Activated naive CD8-positive, alpha-beta T cell treated with anti-CD3 and anti-CD28 coated beads, Interleukin-2, amount 10 ng/mL, durations not matched to agents 7 days and 5 days (primary cell): ENCODE measurements at regions not wholly inside any gene's neighbourhood (a gene's known extent, or its start where the extent isn't known, plus 50 kb on each side); places are given as distances from the start of the nearest gene placed in this dataset.
"Not testable (repeated sequence)": the region's sequence is repeated elsewhere in the genome, so short reads cannot be mapped to it uniquely, and the experiment has no call there.

Source experiments
- ATAC-seq: fragments of 150-1000 bp; cut with Tn5 transposase; one replicate; pipeline ENCODE4 v1.10.0; 2021; ENCODE audit warnings: low read depth, moderate library complexity
- POLR2A ChIA-PET: fragments of 350-600 bp; sonication (Branson Sonifier 250); formaldehyde crosslinking; loops from one replicate; lab custom pipeline; 2021; ENCODE audit warnings: antibody characterized with exemption; lab: Charles Lee
- DNase-seq: peaks from one replicate; pipeline ENCODE4 v3.0.0; 2021
- H3K27ac Mint-ChIP-seq: one replicate; pipeline ENCODE4 v1.8.0; 2022; ENCODE audit warnings: mild to moderate bottlenecking, mixed read lengths
- H3K27me3 Mint-ChIP-seq: one replicate; pipeline ENCODE4 v1.8.0; 2022; ENCODE audit warnings: mild to moderate bottlenecking, moderate library complexity, mixed read lengths
- H3K36me3 Mint-ChIP-seq: one replicate; pipeline ENCODE4 v1.8.0; 2021; ENCODE audit warnings: mild to moderate bottlenecking, mixed read lengths
- H3K4me1 Mint-ChIP-seq: one replicate; pipeline ENCODE4 v1.8.0; 2021; ENCODE audit warnings: mixed read lengths
- H3K4me3 Mint-ChIP-seq: one replicate; pipeline ENCODE4 v1.8.0; 2022; ENCODE audit warnings: mild to moderate bottlenecking, moderate library complexity, mixed read lengths
- H3K9me3 Mint-ChIP-seq: one replicate; pipeline ENCODE4 v1.8.0; 2021; ENCODE audit warnings: mixed read lengths

DNA sequence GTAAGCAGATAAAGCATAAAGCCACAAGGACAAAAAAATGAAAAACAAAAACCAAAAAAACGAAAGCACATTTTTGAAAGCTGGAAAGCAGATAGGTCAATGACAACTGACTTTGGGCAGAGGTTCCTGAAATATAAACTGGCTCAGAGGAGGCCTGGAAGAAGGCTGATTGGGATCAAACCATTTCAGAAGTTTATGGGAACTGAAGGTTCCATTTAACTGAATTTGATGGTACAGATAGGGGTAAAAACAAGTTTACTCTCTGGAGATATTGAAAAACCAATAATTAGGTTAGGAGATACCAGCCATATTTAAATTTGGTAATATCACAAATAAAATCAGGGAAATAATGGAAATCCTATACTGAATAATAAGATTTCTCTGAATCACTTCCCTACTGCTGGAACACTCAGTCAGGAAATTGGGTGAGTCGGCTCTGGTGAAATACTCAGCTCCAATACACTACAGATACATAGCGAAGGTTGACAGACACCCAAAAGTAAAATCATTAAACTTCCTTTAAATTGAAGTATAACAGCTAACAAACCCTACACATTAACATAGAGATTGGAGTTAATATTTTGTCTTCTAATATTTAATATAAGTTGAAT, 1584.3 kb downstream of the STIM2 start:
- Mint-ChIP-seq H3K27ac (no peak overlapping the region), H3K4me1 (no peaks in the 10 kb centered on the region), H3K36me3 (no peaks in the 10 kb centered on the region), H3K9me3 (peaks cover 1% of the 10 kb centered on the region), H3K27me3 (no peaks in the 10 kb centered on the region), H3K4me3 (no peak overlapping the region)
- DNase-seq (no peak), ATAC-seq (no peak)
- POLR2A ChIA-PET = no interaction called here

DNA sequence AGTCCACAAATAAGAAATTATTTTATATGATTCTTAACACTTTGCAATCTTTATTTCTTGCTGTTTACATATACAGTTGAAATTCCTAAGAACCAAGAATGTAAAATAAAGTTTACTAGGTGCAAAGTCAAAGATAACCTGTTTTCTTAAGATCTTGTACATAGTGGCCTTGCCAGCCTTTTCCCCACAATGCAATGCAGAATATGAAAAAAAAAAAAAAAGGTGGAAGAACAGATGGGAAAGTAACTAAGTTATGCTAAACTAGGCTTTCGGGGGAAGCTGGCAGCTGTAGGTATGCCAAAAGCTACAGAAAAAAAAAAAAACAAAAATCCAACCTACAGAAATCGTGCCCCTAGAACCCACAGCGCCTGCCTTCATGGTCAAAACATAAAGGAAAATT, 1588.4 kb downstream of the STIM2 start:
- DNase-seq (no peak), ATAC-seq (no peak)
- no peaks in the 10 kb centered on the region for H3K36me3 Mint-ChIP-seq
- H3K27ac Mint-ChIP-seq = no peak overlapping the region
- no peak overlapping the region for H3K4me3 Mint-ChIP-seq
- H3K4me1 Mint-ChIP-seq = no peaks in the 10 kb centered on the region
- POLR2A ChIA-PET = no interaction called here
- H3K9me3 Mint-ChIP-seq = peaks cover 4% of the 10 kb centered on the region
- H3K27me3 Mint-ChIP-seq = no peaks in the 10 kb centered on the region

DNA sequence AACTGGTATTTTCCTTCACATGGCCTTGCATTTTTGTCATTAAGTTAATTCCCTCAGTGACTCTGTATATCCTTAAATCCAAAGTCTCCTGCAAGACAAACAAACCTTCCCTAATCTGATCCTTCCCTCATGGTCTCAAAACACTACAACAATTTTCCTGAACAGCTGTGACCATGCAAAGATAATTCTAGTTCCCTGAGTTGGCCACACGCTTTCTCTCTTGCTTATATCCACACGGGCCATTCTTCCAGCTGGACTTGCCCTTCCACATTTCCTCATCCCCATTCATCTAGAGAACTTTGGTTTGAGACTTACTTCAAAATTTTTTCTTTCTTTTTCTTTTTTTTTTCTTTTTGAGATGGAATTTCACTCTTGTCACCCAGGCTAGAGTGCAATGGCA, 1590.7 kb downstream of the STIM2 start:
- no peak overlapping the region for H3K4me3 Mint-ChIP-seq
- H3K4me1 Mint-ChIP-seq = no peaks in the 10 kb centered on the region
- H3K27me3 Mint-ChIP-seq = no peaks in the 10 kb centered on the region
- no peaks in the 10 kb centered on the region for H3K36me3 Mint-ChIP-seq
- DNase-seq (no peak), ATAC-seq (no peak)
- POLR2A ChIA-PET = no interaction called here
- H3K9me3 Mint-ChIP-seq = peaks cover 7% of the 10 kb centered on the region
- no peak overlapping the region for H3K27ac Mint-ChIP-seq

DNA sequence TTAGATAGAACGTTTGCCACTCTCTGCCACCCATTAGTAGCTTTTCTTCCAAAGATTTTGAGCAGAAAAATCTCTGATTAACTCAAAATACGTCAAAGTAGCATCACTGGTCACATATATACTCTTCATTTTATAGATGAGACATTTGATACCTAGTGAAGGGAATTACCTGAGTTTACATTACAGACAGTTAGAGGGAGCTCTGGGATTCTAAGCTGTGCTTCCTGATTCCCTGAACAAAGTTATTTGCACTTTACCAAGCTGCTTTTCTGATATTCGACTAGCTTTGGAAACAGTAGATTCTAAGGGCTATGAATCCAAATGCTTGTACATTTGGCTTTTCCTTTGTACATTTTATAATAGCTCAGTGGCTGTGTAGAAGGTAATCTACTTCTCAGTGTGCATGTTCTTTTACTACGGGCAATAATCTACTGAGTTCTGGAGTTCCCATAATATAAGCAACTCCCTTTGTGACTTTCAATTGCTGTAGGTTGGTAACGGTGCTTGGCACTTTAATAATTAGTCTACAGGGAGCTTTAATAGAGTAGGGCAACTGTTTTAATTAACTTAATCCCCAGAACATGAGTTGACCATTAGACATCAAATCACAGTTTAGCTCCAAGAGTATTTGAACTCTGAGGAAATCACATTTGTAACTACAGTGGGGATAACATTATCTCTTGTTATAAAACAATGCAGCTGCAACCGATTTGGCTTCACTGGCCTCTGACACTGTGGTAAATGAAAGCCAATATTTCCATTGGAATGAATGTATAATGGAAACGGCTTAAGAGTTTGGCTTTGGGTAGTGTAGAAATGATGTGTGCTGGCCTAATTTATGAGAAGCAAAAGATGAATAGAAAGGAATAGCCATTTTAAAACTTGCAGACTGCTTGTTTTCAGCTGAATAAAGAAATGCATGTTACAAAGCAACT, 1602.4 kb downstream of the STIM2 start:
- H3K36me3 Mint-ChIP-seq = no peaks in the 10 kb centered on the region
- H3K9me3 Mint-ChIP-seq = no peaks in the 10 kb centered on the region
- POLR2A ChIA-PET = no interaction called here
- H3K4me1 Mint-ChIP-seq = no peaks in the 10 kb centered on the region
- no peak overlapping the region for H3K27ac Mint-ChIP-seq
- ATAC-seq = no peak
- no peak for DNase-seq
- H3K4me3 Mint-ChIP-seq = no peak overlapping the region
- no peaks in the 10 kb centered on the region for H3K27me3 Mint-ChIP-seq

DNA sequence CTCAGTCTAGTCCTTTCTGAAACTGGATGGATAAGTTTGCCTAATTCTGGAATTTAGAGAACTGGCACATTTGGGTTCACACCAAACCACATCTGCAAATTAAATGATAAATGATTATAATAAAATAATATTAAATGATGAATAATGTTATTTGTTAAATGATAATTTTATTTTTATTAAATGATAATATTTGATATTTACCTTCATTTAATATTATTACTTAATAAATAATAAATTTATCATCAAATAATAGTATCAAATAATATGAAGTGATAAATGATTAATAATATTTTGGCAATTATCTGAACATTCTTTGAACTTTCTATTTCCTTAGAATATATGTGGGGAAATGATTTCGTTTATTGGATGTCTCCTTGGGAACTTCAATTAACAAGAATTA, 1604.2 kb downstream of the STIM2 start:
- POLR2A ChIA-PET = no interaction called here
- Mint-ChIP-seq H3K27me3 (no peaks in the 10 kb centered on the region), H3K4me3 (no peak overlapping the region), H3K36me3 (no peaks in the 10 kb centered on the region), H3K27ac (no peak overlapping the region), H3K9me3 (no peaks in the 10 kb centered on the region), H3K4me1 (no peaks in the 10 kb centered on the region)
- DNase-seq = no peak
- no peak for ATAC-seq

DNA sequence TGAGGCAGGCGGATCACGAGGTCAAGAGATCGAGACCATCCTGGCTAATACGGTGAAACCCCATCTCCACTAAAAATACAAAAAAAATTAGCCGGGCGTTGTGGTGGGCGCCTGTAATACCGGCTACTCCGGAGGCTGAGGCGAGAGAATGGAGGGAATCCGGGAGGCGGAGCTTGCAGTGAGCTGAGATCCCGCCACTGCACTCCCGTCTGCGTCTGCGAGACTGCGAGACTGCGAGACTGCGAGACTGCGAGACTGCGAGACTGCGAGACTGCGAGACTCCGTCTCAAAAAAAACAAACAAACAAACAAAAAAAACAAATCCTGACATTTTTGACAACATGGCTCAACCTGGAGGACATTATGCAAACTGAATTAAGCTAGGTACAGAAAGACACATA, 1606.2 kb downstream of the STIM2 start:
- ATAC-seq, H3K9me3 Mint-ChIP-seq, H3K27ac Mint-ChIP-seq: not testable (repeated sequence)

DNA sequence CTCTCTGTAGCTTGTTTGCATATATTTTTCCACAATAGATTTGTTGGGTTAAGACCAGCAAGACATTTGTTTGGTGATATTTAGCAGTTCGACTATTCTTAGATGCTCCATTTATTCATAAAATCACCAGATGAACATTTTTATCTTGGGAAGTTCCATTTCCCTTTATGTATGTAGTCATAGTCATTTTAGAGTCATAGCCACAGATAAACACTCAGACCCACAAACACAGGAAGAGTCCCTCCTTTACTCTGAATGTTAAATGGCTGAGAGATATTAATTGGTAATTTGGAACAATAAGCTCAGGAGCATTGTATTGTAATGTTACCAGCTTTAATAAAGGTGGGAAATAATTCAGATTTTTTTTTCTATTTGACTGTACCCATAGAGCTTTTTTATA, 1608.7 kb downstream of the STIM2 start:
- no peaks in the 10 kb centered on the region for H3K9me3 Mint-ChIP-seq
- H3K4me1 Mint-ChIP-seq = no peaks in the 10 kb centered on the region
- H3K4me3 Mint-ChIP-seq = no peak overlapping the region
- no peak for DNase-seq
- no peaks in the 10 kb centered on the region for H3K36me3 Mint-ChIP-seq
- no peak overlapping the region for H3K27ac Mint-ChIP-seq
- POLR2A ChIA-PET = no interaction called here
- H3K27me3 Mint-ChIP-seq = no peaks in the 10 kb centered on the region
- ATAC-seq = no peak

More for the DNA sequence above, 1606.2 kb downstream of the STIM2 start:
- H3K27me3 Mint-ChIP-seq, H3K4me1 Mint-ChIP-seq, POLR2A ChIA-PET, DNase-seq, H3K4me3 Mint-ChIP-seq, H3K36me3 Mint-ChIP-seq: not testable (repeated sequence)

DNA sequence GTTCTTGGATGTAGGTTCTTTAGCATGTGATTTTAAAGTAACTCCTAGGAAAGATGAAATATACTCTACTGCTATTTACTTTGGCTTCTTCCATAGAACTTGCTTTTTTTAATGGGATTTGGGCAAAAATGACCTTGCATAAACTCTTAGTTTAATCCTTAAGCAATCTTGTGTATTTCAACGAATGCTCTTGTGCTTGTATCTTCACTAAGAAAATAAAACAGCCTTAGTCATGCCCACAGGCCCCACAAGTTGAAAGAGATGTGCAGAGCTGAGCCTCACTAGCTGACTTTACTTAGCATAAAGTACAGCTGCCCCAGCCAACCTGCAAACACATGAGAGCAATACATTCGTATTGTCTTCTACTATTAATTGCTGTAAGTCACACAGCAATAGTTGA, 1609.2 kb downstream of the STIM2 start:
- Mint-ChIP-seq H3K36me3 (no peaks in the 10 kb centered on the region), H3K9me3 (no peaks in the 10 kb centered on the region), H3K27me3 (no peaks in the 10 kb centered on the region), H3K27ac (no peak overlapping the region), H3K4me1 (no peaks in the 10 kb centered on the region), H3K4me3 (no peak overlapping the region)
- no peak for DNase-seq
- POLR2A ChIA-PET = no interaction called here
- ATAC-seq = no peak

DNA sequence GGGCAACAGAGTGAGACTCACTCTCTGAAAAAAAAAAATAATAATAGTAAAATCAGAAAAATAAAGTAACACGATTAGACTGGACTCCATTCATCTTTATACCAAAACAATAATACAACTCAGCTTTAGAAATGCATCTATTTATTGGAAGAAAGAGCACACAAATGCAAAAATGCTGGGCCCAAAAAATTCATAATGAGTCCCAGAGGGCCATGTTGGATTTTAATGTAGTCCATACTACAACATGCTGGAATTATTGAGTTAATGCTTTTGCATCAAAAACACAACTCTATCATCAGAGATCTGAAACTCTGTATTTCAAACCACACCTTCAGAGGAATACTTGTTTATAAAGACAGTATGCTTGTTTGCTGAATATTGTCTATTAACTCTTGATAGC, 1614.7 kb downstream of the STIM2 start:
- no peaks in the 10 kb centered on the region for H3K36me3 Mint-ChIP-seq
- no peak for ATAC-seq
- no peaks in the 10 kb centered on the region for H3K27me3 Mint-ChIP-seq
- no peak overlapping the region for H3K4me3 Mint-ChIP-seq
- DNase-seq = no peak
- H3K27ac Mint-ChIP-seq = no peak overlapping the region
- no peaks in the 10 kb centered on the region for H3K9me3 Mint-ChIP-seq
- no peaks in the 10 kb centered on the region for H3K4me1 Mint-ChIP-seq
- POLR2A ChIA-PET = no interaction called here

DNA sequence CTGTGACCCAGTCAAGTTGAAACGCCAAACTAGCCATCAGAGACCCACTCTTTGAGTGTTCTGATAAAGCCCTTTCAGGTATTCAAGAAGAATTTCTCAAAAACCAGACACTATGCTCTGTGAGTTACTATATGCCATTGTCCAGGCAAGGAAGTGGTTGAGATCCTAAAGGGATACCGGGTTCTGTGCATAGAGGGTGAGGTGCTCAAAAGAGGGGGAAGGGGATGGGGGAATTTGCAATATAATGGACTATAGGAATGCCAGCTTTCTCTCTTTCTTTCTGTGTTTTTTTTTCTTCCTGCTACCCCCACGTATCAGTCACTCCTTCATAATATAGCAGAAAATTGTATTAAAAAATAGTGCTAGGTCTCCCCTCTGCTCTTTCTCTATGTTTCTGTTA, 1619.0 kb downstream of the STIM2 start:
- H3K4me3 Mint-ChIP-seq = no peak overlapping the region
- no peak overlapping the region for H3K27ac Mint-ChIP-seq
- H3K4me1 Mint-ChIP-seq = no peaks in the 10 kb centered on the region
- POLR2A ChIA-PET = no interaction called here
- H3K9me3 Mint-ChIP-seq = no peaks in the 10 kb centered on the region
- H3K36me3 Mint-ChIP-seq = no peaks in the 10 kb centered on the region
- DNase-seq = no peak
- no peaks in the 10 kb centered on the region for H3K27me3 Mint-ChIP-seq
- no peak for ATAC-seq

DNA sequence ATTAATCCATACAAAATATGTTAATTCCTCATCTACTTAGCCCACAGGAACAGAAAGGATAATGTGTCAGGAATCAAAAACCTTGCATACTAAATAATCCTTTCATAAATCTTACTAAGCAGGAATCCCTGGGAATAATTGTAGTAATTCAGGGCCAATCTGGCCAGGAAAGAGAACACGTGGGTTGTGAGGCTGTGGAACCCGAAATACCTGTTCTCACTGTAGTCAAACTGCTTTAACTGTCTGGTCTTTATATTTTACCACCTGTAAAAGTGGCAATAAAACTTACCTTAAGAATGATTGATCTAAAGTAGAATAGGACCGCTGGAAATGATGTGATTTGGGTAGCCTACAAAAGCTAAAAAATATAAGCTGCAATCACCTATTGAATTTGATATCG, 1620.9 kb downstream of the STIM2 start:
- Mint-ChIP-seq H3K9me3 (no peaks in the 10 kb centered on the region), H3K27me3 (no peaks in the 10 kb centered on the region), H3K4me3 (no peak overlapping the region), H3K36me3 (no peaks in the 10 kb centered on the region), H3K27ac (no peak overlapping the region), H3K4me1 (no peaks in the 10 kb centered on the region)
- POLR2A ChIA-PET = no interaction called here
- DNase-seq (no peak), ATAC-seq (no peak)

DNA sequence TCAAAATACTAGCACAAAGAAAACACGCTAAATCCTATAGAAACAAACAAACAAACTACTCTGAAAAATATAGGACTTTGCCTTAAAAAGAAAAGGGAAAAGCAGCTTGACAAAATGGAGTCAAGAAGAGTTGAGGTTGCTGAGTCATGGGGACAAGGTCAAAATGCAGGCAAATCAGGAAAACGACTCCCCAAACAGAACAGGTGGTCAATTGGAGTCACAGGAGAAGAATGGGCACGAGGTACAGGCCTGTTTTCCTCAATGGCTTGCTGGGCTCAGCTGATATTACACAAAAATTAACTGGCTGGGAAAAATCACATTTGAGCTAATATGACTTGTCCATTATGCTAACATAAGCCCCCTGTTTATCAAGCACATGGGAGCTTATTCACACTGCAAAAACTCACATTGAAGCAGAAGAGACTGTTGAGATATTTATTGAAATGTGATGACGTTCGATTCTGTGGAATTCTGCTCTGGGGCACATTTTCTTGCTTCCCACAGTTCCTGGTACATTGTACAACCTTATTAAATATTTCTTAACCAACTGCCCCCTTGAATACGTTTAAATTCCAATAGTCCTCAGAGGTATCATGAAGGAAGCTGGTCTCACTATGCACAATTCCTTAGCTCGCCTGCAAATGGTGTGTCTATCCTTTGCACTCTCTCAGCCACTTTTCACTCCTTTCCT, 1622.1 kb downstream of the STIM2 start:
- ATAC-seq = no peak
- Mint-ChIP-seq H3K27ac (no peak overlapping the region), H3K36me3 (no peaks in the 10 kb centered on the region), H3K9me3 (no peaks in the 10 kb centered on the region), H3K4me3 (no peak overlapping the region), H3K27me3 (no peaks in the 10 kb centered on the region), H3K4me1 (no peaks in the 10 kb centered on the region)
- no peak for DNase-seq
- POLR2A ChIA-PET = no interaction called here

DNA sequence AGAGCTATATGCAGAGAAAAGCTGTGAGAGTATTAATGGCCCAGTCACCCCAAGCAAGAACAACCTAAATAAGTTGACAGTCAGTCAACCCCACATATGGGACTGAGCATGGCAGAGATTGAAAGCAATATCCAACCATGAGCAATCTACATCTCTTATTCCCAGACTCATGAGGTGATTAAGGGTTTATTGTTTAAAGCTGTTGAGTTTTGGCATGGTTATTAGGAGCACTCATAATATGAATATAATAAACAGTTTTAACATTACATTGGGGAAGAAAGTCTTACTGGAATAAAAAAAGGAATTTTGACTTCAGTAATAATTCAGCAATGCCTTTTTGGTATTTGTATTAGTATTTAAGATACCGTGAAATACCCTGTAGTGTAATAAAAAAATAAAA, 1627.4 kb downstream of the STIM2 start:
- Mint-ChIP-seq H3K36me3 (no peaks in the 10 kb centered on the region), H3K4me1 (no peaks in the 10 kb centered on the region), H3K27ac (no peak overlapping the region), H3K9me3 (peaks cover 2% of the 10 kb centered on the region), H3K27me3 (no peaks in the 10 kb centered on the region), H3K4me3 (no peak overlapping the region)
- no peak for ATAC-seq
- DNase-seq = no peak
- POLR2A ChIA-PET = no interaction called here

DNA sequence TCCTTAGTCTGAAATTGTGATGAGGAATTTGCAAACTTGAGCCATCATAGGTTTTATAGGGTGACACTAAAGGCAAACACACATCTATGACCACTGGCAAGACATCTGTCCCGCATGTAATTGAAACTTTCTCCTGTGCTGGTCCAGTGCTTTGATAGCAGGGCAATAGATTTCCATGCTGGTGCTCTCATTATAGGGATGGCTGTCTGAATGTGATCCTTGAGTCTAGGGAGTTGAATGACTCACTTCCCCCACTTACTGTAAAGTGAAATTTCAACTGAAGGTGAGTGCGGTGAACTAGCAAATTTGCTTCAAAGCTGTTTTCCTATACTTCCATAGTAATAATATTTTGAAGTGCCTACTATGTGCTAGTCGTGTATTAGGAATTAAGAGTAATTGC, 1630.0 kb downstream of the STIM2 start:
- H3K27me3 Mint-ChIP-seq = no peaks in the 10 kb centered on the region
- no peaks in the 10 kb centered on the region for H3K36me3 Mint-ChIP-seq
- no peak for ATAC-seq
- no peak overlapping the region for H3K27ac Mint-ChIP-seq
- peaks cover 3% of the 10 kb centered on the region for H3K9me3 Mint-ChIP-seq
- H3K4me1 Mint-ChIP-seq = no peaks in the 10 kb centered on the region
- POLR2A ChIA-PET = no interaction called here
- no peak for DNase-seq
- no peak overlapping the region for H3K4me3 Mint-ChIP-seq
